Panc1 (cell line): ENCODE measurements at regions not wholly inside any gene's neighbourhood (a gene's known extent, or its start where the extent isn't known, plus 50 kb on each side); places are given as distances from the start of the nearest gene placed in this dataset.

ENCODE experiments used
- ATAC-seq: fragments of 200-7000 bp; cut with Tn5 transposase; 2 replicates; pipeline ENCODE4 v1.9.1; 2020; ENCODE audit warnings: mild to moderate bottlenecking, moderate library complexity
- BruUV-seq: library from RNA; stranded (reverse); fragments of 400-500 nt; replicated peaks from 2 replicates; lab custom pipeline; 2021; lab: Mats Ljungman, UMichigan
- CTCF ChIA-PET: fragments of 300-600 bp; sonication (Branson Sonifier 250); formaldehyde crosslinking; loops from one replicate; lab custom pipeline; 2022; ENCODE audit warnings: antibody characterized with exemption; lab: Charles Lee
- POLR2A ChIA-PET: fragments of 300-600 bp; sonication (Branson Sonifier 250); formaldehyde crosslinking; loops from one replicate; lab custom pipeline; 2022; ENCODE audit warnings: antibody characterized with exemption; lab: Charles Lee
- DNase-seq: peaks from one replicate; pipeline ENCODE4 v3.0.0-alpha.2; 2010; ENCODE audit warnings: low read depth, low spot score
- H3K27ac ChIP-seq: 2 replicates; pipeline ENCODE4 v1.5.1; 2011; ENCODE audit warnings: mild to moderate bottlenecking, low read length, inconsistent platforms
- H3K27me3 ChIP-seq: fragments of 200-500 bp; sonication (Bioruptor generic); 2 replicates; pipeline ENCODE4 v1.6.0; 2014; ENCODE audit warnings: low read length, inconsistent platforms; ENCODE audit not compliant: control insufficient read depth, insufficient read depth
- H3K36me3 ChIP-seq: fragments of 200-500 bp; sonication (Bioruptor generic); 2 replicates; pipeline ENCODE4 v1.5.1; 2014; ENCODE audit warnings: inconsistent platforms, mild to moderate bottlenecking, low read length, moderate library complexity; ENCODE audit not compliant: control insufficient read depth, insufficient read depth
- H3K4me1 ChIP-seq: 2 replicates; pipeline ENCODE4 v1.5.1; 2011; ENCODE audit warnings: inconsistent platforms, mild to moderate bottlenecking, low read length, moderate library complexity; ENCODE audit not compliant: control insufficient read depth, insufficient read depth
- H3K4me3 ChIP-seq, 2 experiments: 2 replicates each; pipeline ENCODE4 v1.5.1; 2011 to 2012; ENCODE audit warnings: low read depth in 2 of 2, low read length in 2 of 2, mild to moderate bottlenecking in 2 of 2, inconsistent platforms in 1 of 2, moderate library complexity in 1 of 2
- H3K9me3 ChIP-seq: fragments of 200-500 bp; sonication (Bioruptor generic); 2 replicates; pipeline ENCODE4 v1.5.1; 2014; ENCODE audit warnings: low read depth, mild to moderate bottlenecking, inconsistent platforms, low read length, moderate library complexity; ENCODE audit not compliant: control insufficient read depth, insufficient read depth
- POLR2AphosphoS5 ChIP-seq: IDR thresholded peaks from 2 replicates; pipeline ENCODE4 v1.6.1; 2012; ENCODE audit warnings: mild to moderate bottlenecking, low read depth, low read length, moderate library complexity
- SIN3A ChIP-seq: IDR thresholded peaks from 2 replicates; pipeline ENCODE4 v1.6.1; 2012; ENCODE audit warnings: low read depth, mild to moderate bottlenecking, low read length, moderate library complexity, borderline replicate concordance; ENCODE audit not compliant: insufficient read depth
- TCF7L2 ChIP-seq: IDR thresholded peaks from 2 replicates; pipeline ENCODE4 v1.6.1; 2011; ENCODE audit warnings: mild to moderate bottlenecking, low read depth, low read length, inconsistent platforms
- in situ Hi-C: cut with HindIII; loops from 2 replicates; pipeline ENCODE4 v1.10.0; 2016; ENCODE audit warnings: low sequenced_read_pairs, low pct_unique_long_range_greater_than_20kb
- intact Hi-C: fragments of 100-400 bp; cut with micrococcal nuclease; formaldehyde crosslinking; loops from one replicate; pipeline ENCODE4 v1.10.0; 2022; ENCODE audit not compliant: unreplicated experiment
- TF ChIP-seq, protein P1 (sequence below), 2 experiments: IDR thresholded peaks; 2 replicates each; pipeline ENCODE4 v1.6.1; 2011 to 2012; ENCODE audit warnings: low read depth in 2 of 2, control low read depth in 1 of 2, low read length in 1 of 2, mild to moderate bottlenecking in 1 of 2, moderate library complexity in 1 of 2; ENCODE audit not compliant: insufficient read depth in 1 of 2
- TF ChIP-seq, protein P2 (sequence below): fragments of 450-650 bp; IDR thresholded peaks from 2 replicates; pipeline ENCODE4 v1.5.1; 2017; ENCODE audit warnings: mild to moderate bottlenecking

DNA sequence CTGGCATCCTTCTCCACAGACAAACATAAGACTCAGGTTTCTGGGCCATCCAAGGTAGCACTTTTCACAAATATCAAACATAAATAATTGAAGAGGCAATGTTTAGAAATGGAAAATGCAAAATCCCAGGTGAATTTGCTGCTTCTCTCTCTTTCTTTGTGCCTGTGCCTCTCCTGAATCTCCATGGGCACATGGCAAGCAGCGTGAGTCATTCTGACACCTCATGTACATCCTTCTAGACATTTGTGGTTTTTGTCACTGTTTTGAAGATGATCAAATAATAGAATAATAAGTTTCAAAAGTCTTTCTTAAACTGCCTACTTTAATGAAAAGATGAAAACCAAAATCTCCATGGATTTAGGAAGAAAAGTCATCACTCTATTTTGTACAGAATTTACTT, 60.3 kb upstream of the RAB11FIP2 start:
- POLR2A ChIA-PET: no interaction called here
- Histone ChIP-seq H3K9me3 (no peaks in the 10 kb centered on the region), H3K27ac (no peak overlapping the region), H3K4me1 (no peaks in the 10 kb centered on the region), H3K4me3 (no peak overlapping the region), H3K36me3 (no peaks in the 10 kb centered on the region), H3K27me3 (no peaks in the 10 kb centered on the region)
- intact Hi-C loops: no loop called here
- no peak for DNase-seq
- CTCF ChIA-PET: no interaction called here
- ATAC-seq: no peak
- TF ChIP-seq SIN3A (no peak), TCF7L2 (no peak), POLR2AphosphoS5 (no peak)
- TF ChIP-seq, protein P1, sequence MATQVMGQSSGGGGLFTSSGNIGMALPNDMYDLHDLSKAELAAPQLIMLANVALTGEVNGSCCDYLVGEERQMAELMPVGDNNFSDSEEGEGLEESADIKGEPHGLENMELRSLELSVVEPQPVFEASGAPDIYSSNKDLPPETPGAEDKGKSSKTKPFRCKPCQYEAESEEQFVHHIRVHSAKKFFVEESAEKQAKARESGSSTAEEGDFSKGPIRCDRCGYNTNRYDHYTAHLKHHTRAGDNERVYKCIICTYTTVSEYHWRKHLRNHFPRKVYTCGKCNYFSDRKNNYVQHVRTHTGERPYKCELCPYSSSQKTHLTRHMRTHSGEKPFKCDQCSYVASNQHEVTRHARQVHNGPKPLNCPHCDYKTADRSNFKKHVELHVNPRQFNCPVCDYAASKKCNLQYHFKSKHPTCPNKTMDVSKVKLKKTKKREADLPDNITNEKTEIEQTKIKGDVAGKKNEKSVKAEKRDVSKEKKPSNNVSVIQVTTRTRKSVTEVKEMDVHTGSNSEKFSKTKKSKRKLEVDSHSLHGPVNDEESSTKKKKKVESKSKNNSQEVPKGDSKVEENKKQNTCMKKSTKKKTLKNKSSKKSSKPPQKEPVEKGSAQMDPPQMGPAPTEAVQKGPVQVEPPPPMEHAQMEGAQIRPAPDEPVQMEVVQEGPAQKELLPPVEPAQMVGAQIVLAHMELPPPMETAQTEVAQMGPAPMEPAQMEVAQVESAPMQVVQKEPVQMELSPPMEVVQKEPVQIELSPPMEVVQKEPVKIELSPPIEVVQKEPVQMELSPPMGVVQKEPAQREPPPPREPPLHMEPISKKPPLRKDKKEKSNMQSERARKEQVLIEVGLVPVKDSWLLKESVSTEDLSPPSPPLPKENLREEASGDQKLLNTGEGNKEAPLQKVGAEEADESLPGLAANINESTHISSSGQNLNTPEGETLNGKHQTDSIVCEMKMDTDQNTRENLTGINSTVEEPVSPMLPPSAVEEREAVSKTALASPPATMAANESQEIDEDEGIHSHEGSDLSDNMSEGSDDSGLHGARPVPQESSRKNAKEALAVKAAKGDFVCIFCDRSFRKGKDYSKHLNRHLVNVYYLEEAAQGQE (IDR thresholded peaks at IDR 0.05; ENCODE audit: insufficient read depth in 1 of 2, low read depth in 2 of 2, low read length in 1 of 2): no peak
- TF ChIP-seq, protein P2, sequence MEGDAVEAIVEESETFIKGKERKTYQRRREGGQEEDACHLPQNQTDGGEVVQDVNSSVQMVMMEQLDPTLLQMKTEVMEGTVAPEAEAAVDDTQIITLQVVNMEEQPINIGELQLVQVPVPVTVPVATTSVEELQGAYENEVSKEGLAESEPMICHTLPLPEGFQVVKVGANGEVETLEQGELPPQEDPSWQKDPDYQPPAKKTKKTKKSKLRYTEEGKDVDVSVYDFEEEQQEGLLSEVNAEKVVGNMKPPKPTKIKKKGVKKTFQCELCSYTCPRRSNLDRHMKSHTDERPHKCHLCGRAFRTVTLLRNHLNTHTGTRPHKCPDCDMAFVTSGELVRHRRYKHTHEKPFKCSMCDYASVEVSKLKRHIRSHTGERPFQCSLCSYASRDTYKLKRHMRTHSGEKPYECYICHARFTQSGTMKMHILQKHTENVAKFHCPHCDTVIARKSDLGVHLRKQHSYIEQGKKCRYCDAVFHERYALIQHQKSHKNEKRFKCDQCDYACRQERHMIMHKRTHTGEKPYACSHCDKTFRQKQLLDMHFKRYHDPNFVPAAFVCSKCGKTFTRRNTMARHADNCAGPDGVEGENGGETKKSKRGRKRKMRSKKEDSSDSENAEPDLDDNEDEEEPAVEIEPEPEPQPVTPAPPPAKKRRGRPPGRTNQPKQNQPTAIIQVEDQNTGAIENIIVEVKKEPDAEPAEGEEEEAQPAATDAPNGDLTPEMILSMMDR: no peak
- in situ Hi-C loops: no loop called here
- BruUV-seq: no TSS peak

DNA sequence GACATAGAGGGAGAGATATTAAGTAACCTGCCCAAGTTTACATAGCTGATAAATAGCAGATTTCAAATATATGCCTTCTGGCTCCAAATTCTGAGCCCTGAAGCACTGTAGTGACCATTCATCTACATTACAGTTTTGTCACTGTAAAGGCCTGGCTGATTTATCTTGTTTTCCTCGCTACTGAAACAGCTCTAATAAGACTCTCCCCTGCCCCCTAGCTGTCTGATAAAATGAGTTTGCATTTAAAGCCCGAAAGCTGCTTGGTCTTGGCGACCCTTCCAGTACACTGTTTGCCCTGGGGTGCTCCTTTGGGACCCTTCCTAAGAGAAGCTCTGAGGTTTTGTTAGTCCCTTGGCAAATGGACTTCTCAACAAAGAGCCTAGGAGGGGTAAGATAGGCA, 59.7 kb upstream of the RAB11FIP2 start:
- Histone ChIP-seq H3K4me3 (no peak overlapping the region), H3K4me1 (no peaks in the 10 kb centered on the region), H3K27me3 (no peaks in the 10 kb centered on the region), H3K27ac (no peak overlapping the region), H3K9me3 (no peaks in the 10 kb centered on the region), H3K36me3 (no peaks in the 10 kb centered on the region)
- ChIA-PET CTCF (no interaction called here), POLR2A (no interaction called here)
- no TSS peak for BruUV-seq
- no peak for DNase-seq
- 0 out of 2 replicates have a peak, but pooled peaks have one; percentile 60 for ATAC-seq
- intact Hi-C loops: no loop called here
- TF ChIP-seq, protein P2: peak; percentile 66
- TF ChIP-seq SIN3A: no peak
- in situ Hi-C loops: no loop called here
